ENCODE measurements at regions not wholly inside any gene's neighbourhood (a gene's known extent, or its start where the extent isn't known, plus 50 kb on each side); places are given as distances from the start of the nearest gene placed in this dataset.

- DNase-seq, result no peak
These were observed 168.4 kb upstream of the NHS start for GRCh38 chrX:17206584-17206983.

- DNase-seq, result no peak
These were observed 160.0 kb upstream of the NHS start for GRCh38 chrX:17214962-17215361.

GRCh38 chrX:17226736-17227135 is 148.3 kb upstream of the NHS start:
- DNase-seq, result no peak

GRCh38 chrX:17237146-17237545 is 137.9 kb upstream of the NHS start:
- DNase-seq, result no peak

- DNase-seq, result peak; percentile 65
These were observed 132.5 kb upstream of the NHS start for GRCh38 chrX:17242470-17242869.

- no peak for DNase-seq
These were observed 127.9 kb upstream of the NHS start for GRCh38 chrX:17247144-17247543.

GRCh38 chrX:17262123-17262522 is 112.9 kb upstream of the NHS start:
- DNase-seq, result no peak

GRCh38 chrX:17266136-17266535 is 108.9 kb upstream of the NHS start:
- no peak for DNase-seq

GRCh38 chrX:17278961-17279360 is 96.0 kb upstream of the NHS start:
- no peak for DNase-seq

GRCh38 chrX:17285983-17286382 is 89.0 kb upstream of the NHS start:
- DNase-seq, result no peak

- no peak for DNase-seq
These were observed 83.7 kb upstream of the NHS start for GRCh38 chrX:17291171-17291900.

- DNase-seq, result peak; percentile 2
These were observed 82.9 kb upstream of the NHS start for GRCh38 chrX:17292111-17292527.

GRCh38 chrX:17294561-17294960 is 80.4 kb upstream of the NHS start:
- no peak for DNase-seq

GRCh38 chrX:17295791-17296190 is 79.2 kb upstream of the NHS start:
- no peak for DNase-seq

- DNase-seq, result no peak
These were observed 76.4 kb upstream of the NHS start for GRCh38 chrX:17298564-17298963.

- DNase-seq, result no peak
These were observed 75.8 kb upstream of the NHS start for GRCh38 chrX:17299206-17299605.

GRCh38 chrX:17323397-17323796 is 51.6 kb upstream of the NHS start:
- no peak for DNase-seq
